Stimulated activated CD8-positive, alpha-beta memory T cell treated with anti-CD3 and anti-CD28 coated beads, Interleukin-2, amount 100 ng/mL, for 1 hour (primary cell): ENCODE measurements at regions not wholly inside any gene's neighbourhood (a gene's known extent, or its start where the extent isn't known, plus 50 kb on each side); places are given as distances from the start of the nearest gene placed in this dataset.
"Not testable (repeated sequence)": the region's sequence is repeated elsewhere in the genome, so short reads cannot be mapped to it uniquely, and the experiment has no call there.

Experiments used
- DNase-seq, 2 donors: peaks; one replicate each; pipeline ENCODE4 v3.0.0-alpha.2; 2020; ENCODE audit warnings: low read depth in 2 of 2

- no peak for DNase-seq
These were observed 200.1 kb downstream of the DAD1 start for GRCh38 chr14:22388669-22389595.

DNA sequence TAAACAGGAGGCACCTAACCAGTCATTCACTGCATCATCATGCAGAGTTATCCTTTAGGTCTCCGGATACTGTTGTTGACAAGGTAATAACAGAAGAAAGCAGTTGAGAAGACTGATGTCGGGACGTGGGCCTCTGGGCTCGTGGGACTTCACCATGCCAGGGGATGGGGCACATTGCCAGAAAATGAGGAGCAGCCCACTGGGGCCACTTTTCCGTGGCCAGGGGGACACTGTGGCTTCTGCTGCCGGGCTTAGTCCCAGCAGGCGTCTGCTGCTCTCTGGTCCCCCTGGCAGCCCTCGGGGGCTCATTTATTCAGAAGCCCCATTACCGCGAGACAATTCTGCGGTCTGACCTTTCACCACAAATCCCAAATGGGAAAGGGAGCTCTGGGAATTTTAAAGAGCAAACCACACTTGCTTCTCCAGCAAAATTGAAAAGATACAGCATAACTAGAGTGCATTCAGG lies 201.2 kb downstream of the DAD1 start:
- DNase-seq, result no peak

DNA sequence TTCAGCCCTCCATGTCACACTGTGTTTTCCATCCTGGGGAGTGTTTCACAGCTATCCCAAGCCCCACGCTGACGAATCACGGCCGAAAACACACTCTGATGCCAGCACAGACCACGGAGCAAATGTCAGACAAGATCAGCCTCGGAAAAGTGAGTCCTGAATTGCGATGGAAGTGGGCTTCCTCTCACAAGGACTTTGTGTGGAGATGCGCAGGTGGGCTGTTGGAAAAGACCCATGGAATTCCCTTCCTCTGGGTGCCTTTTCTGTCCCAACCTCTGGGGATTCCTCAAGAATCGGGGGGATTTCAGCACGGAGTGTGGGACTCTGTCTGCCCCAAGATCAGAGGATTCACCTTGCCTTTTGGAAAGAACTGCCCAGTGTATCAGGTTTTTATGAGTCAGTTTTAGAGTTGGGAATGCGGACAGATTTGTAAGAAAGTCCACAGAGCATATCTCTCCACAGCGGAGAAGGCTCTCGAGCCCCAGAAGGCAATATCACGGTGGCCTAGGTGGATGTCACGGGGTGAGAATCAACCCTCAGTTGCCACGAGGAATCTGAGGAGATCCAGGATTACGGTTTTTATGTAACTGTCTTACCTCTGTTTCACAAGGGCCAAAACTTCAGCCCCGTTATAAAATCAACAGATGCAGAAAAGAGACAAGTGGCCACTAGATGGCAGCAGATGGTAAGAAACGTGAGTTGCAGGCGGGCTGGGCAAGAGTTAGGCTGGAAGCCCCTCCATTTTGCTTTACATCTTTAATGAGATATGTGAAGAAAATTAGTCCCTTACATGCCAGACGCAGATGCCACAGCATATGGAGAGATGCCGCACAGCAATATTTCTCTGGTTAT lies 201.9 kb downstream of the DAD1 start:
- no peak for DNase-seq

- no peak for DNase-seq
These were observed 204.0 kb downstream of the DAD1 start for GRCh38 chr14:22384974-22385526.

DNA sequence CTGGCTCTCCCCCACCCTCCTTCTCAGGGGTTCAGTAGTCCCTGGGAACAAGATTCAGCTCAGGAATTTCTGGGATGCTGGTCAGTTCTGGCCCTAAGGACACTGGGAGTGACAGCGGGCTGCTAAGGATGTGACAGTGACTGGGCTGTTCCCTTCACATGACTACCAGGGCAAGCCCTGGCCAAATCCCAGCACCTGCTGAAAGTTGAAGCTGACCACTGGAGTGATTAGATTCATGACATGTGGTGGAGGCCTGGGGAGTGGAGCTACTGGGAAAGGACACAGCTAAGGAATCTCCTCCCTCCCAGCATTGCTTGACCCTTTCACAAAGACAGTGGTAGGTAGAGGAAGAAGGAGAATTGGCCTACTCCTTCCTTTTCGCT lies 204.9 kb downstream of the DAD1 start:
- DNase-seq, result no peak

DNA sequence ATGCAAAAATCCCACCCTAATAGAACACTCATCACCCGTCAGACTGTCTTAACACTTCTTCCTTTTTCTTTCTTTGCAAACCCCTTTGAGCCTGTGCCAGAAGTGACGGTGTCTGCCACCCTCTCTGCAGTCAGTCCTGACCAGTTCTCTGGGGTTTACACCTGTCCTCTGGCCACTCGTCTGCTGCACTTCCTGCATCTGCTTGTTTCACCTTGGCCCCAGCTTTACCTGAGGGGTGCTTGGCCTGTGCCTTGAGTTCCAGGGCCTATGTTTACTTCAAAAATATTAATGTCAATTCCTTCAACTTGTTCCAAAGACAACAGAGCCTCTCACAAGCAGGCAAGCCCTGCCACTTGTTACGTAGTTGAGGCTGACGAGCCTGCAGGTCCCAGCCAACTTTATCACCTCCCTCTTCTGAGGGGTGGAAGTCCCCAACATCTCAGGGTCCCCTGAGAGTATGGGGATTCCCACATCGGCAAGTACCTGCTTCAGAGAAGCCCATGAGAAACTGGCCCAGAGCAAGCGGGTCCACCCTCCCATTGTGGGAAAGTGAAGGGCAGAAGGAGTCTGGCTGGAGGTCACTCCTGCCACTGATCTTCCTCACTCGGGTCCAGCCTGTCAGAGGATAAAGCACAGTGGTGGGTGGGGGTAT lies 205.4 kb downstream of the DAD1 start:
- no peak for DNase-seq

- no peak for DNase-seq
These were observed 206.1 kb downstream of the DAD1 start for GRCh38 chr14:22382955-22383354.

GRCh38 chr14:22382395-22382794 lies 206.6 kb downstream of the DAD1 start:
- DNase-seq, result no peak

DNA sequence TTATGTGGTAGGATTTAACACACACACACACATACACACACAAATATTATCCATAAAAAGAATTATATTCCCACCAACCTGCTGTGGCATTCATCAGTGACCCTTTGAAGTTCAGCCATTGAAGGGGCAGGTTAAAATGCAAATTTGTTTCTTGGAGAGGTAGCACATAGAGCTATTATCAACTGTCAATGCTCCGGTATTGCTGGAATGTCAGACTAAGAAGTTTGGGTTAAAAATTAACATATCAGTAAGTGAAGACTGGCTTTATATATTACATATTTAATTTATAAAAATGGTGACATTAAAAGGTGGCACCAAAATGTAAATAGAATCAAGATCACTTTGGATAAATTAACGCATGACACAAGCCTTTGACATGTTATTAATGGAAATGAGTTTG lies 207.3 kb downstream of the DAD1 start:
- DNase-seq, result no peak

GRCh38 chr14:22381408-22381760 lies 207.6 kb downstream of the DAD1 start:
- DNase-seq, result no peak

GRCh38 chr14:22380571-22381407 lies 208.2 kb downstream of the DAD1 start:
- DNase-seq, result no peak

GRCh38 chr14:22379727-22380126 lies 209.3 kb downstream of the DAD1 start:
- no peak for DNase-seq

DNA sequence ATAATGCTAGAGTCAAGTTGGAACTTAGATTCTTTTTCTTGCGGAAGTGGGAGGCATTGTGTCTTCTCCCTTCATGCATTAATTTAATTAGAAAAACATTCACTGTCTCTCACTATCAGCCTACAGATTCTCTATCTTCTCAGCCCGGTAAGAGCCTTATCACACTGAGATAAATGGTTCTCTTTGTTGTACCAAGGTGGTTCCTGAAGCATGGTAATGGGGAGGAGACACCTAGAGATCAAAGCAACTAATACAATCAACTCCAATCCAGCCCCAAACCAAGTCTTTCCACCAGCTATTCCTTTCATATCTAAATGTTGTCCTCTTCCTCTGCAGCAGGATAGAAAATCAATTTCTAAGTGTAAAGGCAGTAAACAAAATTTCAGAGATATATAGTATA lies 210.8 kb downstream of the DAD1 start:
- no peak for DNase-seq

DNA sequence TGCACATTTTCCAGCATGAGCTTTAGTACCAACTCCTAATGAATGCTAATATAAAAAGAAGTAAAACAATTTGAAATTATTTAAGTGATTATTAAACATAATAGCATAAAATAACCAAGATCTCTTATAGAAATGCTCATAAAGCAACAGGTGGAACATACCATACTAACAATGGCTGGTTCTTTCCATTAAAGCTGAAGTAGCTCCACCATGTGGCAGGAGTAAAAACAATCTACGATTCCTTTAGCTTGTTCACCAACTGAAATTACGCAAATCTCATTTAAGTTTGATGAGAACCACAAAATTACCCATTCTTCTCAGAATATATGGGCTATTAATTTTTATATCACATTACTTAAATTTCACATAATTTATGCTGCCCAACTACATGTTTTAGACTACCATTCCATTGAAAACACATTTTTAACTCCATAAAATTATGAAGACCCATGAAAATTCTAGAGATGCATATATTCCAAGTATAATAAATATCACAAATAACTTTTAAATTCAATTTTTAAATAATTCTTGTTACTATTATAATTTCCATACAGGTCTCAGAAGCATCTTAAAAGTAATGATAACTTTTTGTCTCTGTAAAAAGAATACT lies 213.6 kb downstream of the DAD1 start:
- no peak for DNase-seq

GRCh38 chr14:22370084-22370847 lies 218.8 kb downstream of the DAD1 start:
- DNase-seq, result no peak

DNA sequence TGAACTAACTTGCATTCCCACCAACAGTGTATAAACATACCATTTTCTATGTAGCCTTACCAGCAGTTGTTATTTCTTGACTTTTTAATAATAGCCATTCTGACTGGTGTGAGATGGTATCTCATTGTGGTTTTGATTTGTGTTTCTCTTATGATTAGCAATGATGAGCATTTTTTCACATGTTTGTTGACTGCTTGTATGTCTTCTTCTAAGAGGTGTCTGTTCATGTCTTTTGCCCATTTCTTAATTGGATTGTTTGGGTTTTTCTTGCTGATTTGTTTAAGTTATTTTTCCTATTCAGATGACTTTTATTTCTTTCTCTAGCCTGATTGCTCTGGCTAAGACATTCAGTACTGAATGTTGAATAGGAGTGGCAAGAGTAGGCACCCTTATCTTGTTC lies 230.3 kb downstream of the DAD1 start:
- no peak for DNase-seq

- DNase-seq, result not testable (repeated sequence)
These were observed 239.7 kb downstream of the DAD1 start for GRCh38 chr14:22349281-22349680.

DNA sequence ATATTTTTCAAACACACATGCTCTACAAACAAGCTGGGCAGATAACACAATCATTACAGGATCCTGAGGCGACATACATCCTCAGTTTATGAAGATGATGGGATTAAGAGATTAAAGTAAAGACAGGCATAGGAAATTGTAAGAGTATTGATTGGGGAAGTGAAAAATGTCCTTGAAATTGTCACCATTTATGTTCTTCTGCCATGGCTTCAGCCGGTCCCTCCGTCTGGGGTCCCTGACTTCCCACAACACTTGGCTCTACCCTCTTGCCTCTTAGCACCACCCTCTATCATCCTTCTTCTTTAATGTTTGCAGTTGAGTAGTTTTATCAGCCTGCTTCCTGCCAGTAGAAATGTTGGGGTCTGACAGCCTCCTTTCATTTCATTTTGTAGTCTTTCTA lies 244.4 kb downstream of the DAD1 start:
- no peak for DNase-seq

- DNase-seq, result not testable (repeated sequence)
These were observed 244.8 kb downstream of the DAD1 start for GRCh38 chr14:22344209-22344608.

- no peak for DNase-seq
These were observed 248.0 kb downstream of the DAD1 start for GRCh38 chr14:22341049-22341448.
